ENCODE measurements at regions not wholly inside any gene's neighbourhood (a gene's known extent, or its start where the extent isn't known, plus 50 kb on each side); places are given as distances from the start of the nearest gene placed in this dataset.

- no peak overlapping the region for H2BK5ac ChIP-seq (ENCODE audit: insufficient read length, low read length)
- Mint-ChIP-seq H3K4me1 (peaks cover 7 to 8% of the 10 kb centered on the region in 2 experiments), H3K27me3 (ENCODE audit: low read depth) (no peaks in the 10 kb centered on the region; the same call in 1 of the 2 replicates), H3K36me3 (ENCODE audit: insufficient read depth in 1 of 3, low read depth in 3 of 3) (no peaks in the 10 kb centered on the region), H3K9me3 (0 out of 5 replicates have a peak, but pooled peaks cover 0 to 4% of the 10 kb centered on the region in 2 experiments), H3K27ac (no peak overlapping the region), H3K4me3 (no peak overlapping the region)
- H2BK20ac ChIP-seq (ENCODE audit: low read depth, low read length, poor library complexity, severe bottlenecking): no peak overlapping the region
- no peaks in the 10 kb centered on the region for H3K23me2 ChIP-seq (ENCODE audit: insufficient read length, low read depth, low read length, poor library complexity, severe bottlenecking)
- H3T11ph ChIP-seq (ENCODE audit: low read length): no peak overlapping the region
- H4K20me1 ChIP-seq (ENCODE audit: control insufficient read depth, insufficient read depth, insufficient read length): no peaks in the 10 kb centered on the region
- no peak overlapping the region for H2BK12ac ChIP-seq (ENCODE audit: insufficient read length, low read depth, low read length)
- no peak overlapping the region for H3K14ac ChIP-seq (ENCODE audit: insufficient read depth, low read length)
- H3K4ac ChIP-seq (ENCODE audit: low read depth, low read length): no peak overlapping the region
- no peaks in the 10 kb centered on the region for H3K27me3 ChIP-seq (ENCODE audit: insufficient read depth, low read length)
- no peak for DNase-seq
- no peak overlapping the region for H3K56ac ChIP-seq (ENCODE audit: insufficient read length, low read depth, low read length)
- H3K79me2 ChIP-seq (ENCODE audit: insufficient read depth, low read length): no peaks in the 10 kb centered on the region
- H3K9me3 ChIP-seq (ENCODE audit: control insufficient read depth, low read depth, low read length): no peaks in the 10 kb centered on the region
- H4K91ac ChIP-seq (ENCODE audit: insufficient read length, low read depth, low read length): no peak overlapping the region
- no peak overlapping the region for H2AK5ac ChIP-seq (ENCODE audit: insufficient read length, low read length)
- H4K5ac ChIP-seq (ENCODE audit: insufficient read length, low read depth, low read length): no peak overlapping the region
- no peak overlapping the region for H3K9ac ChIP-seq (ENCODE audit: extremely low read depth, insufficient read length, low read length)
- no peak overlapping the region for H3K4me2 ChIP-seq (ENCODE audit: insufficient read depth, insufficient read length, low read length)
- no peak overlapping the region for H2BK120ac ChIP-seq (ENCODE audit: low read depth, low read length, poor library complexity, severe bottlenecking)
- no CpG with 5 or more reads among the region's 2 CpGs for WGBS (ENCODE audit: extremely low coverage, insufficient read length, low lambda C conversion rate)
- TF ChIP-seq CTCF (conservative IDR thresholded peaks at IDR 0.05): no peak
- H3K23ac ChIP-seq (ENCODE audit: insufficient read length, low read depth, low read length): no peak overlapping the region
- no peaks in the 10 kb centered on the region for H3K4me1 ChIP-seq (ENCODE audit: insufficient read depth, low read length)
- no peak overlapping the region for H2BK15ac ChIP-seq (ENCODE audit: low read depth, low read length)
- H3K18ac ChIP-seq (ENCODE audit: insufficient read length, low read depth, low read length): no peak overlapping the region
- H4K8ac ChIP-seq (replicated peaks; ENCODE audit: insufficient read length, low read depth, low read length): no peak overlapping the region
- H3K79me1 ChIP-seq (ENCODE audit: insufficient read depth, low read depth, low read length, poor library complexity, severe bottlenecking): no peaks in the 10 kb centered on the region
- no peak overlapping the region for H3K27ac ChIP-seq (ENCODE audit: insufficient read length, low read depth, low read length)
- H2AFZ ChIP-seq (ENCODE audit: low read length): no peak overlapping the region
Observed at GRCh38 chr4:18297684-18298083, 276.1 kb upstream of the LCORL start.
